ENCODE measurements at regions not wholly inside any gene's neighbourhood (a gene's known extent, or its start where the extent isn't known, plus 50 kb on each side); places are given as distances from the start of the nearest gene placed in this dataset.

GRCh38 chr11:45518141-45518832, 147.1 kb downstream of the CHST1 start:
- DNase-seq (ENCODE audit: low read depth in 2 of 2) = no peak

- no peak for DNase-seq (ENCODE audit: low read depth in 2 of 2)
Observed at GRCh38 chr11:45517171-45517770, 148.2 kb downstream of the CHST1 start.

- no peak for DNase-seq (ENCODE audit: low read depth in 2 of 2)
Observed at GRCh38 chr11:45513821-45514340, 151.5 kb downstream of the CHST1 start.

GRCh38 chr11:45512471-45513148, 152.8 kb downstream of the CHST1 start:
- DNase-seq (ENCODE audit: low read depth in 2 of 2) = no peak

- DNase-seq (ENCODE audit: low read depth in 2 of 2) = no peak
Observed at GRCh38 chr11:45511566-45511965, 153.9 kb downstream of the CHST1 start.

GRCh38 chr11:45507916-45508315, 157.5 kb downstream of the CHST1 start:
- DNase-seq (ENCODE audit: low read depth in 2 of 2) = no peak

GRCh38 chr11:45503311-45503710, 162.1 kb downstream of the CHST1 start:
- no peak for DNase-seq (ENCODE audit: low read depth in 2 of 2)

GRCh38 chr11:45502226-45502545, 163.2 kb downstream of the CHST1 start:
- DNase-seq (ENCODE audit: low read depth in 2 of 2) = no peak

GRCh38 chr11:45501392-45502225, 163.8 kb downstream of the CHST1 start:
- DNase-seq (ENCODE audit: low read depth in 2 of 2) = no peak

- no peak for DNase-seq (ENCODE audit: low read depth in 2 of 2)
Observed at GRCh38 chr11:45500451-45500850, 165.0 kb downstream of the CHST1 start.

- DNase-seq (ENCODE audit: low read depth in 2 of 2) = no peak
Observed at GRCh38 chr11:45494738-45495137, 170.7 kb downstream of the CHST1 start.

GRCh38 chr11:45489281-45489905, 176.0 kb downstream of the CHST1 start:
- no peak for DNase-seq (ENCODE audit: low read depth in 2 of 2)

GRCh38 chr11:45486461-45486860, 179.0 kb downstream of the CHST1 start:
- no peak for DNase-seq (ENCODE audit: low read depth in 2 of 2)

GRCh38 chr11:45485070-45485707, 180.2 kb downstream of the CHST1 start:
- DNase-seq (ENCODE audit: low read depth in 2 of 2) = no peak

- DNase-seq (ENCODE audit: low read depth in 2 of 2) = no peak
Observed at GRCh38 chr11:45484326-45484883, 181.0 kb downstream of the CHST1 start.

GRCh38 chr11:45483416-45483815, 182.0 kb downstream of the CHST1 start:
- no peak for DNase-seq (ENCODE audit: low read depth in 2 of 2)

- DNase-seq (ENCODE audit: low read depth in 2 of 2) = no peak
Observed at GRCh38 chr11:45482331-45482730, 183.1 kb downstream of the CHST1 start.

GRCh38 chr11:45481026-45481425, 184.4 kb downstream of the CHST1 start:
- no peak for DNase-seq (ENCODE audit: low read depth in 2 of 2)

GRCh38 chr11:45477588-45477987, 187.8 kb downstream of the CHST1 start:
- no peak for DNase-seq (ENCODE audit: low read depth in 2 of 2)

GRCh38 chr11:45476126-45476525, 189.3 kb downstream of the CHST1 start:
- no peak for DNase-seq (ENCODE audit: low read depth in 2 of 2)

- DNase-seq (ENCODE audit: low read depth in 2 of 2) = no peak
Observed at GRCh38 chr11:45475173-45475572, 189.0 kb upstream of the SYT13 start.
